ENCODE measurements at regions not wholly inside any gene's neighbourhood (a gene's known extent, or its start where the extent isn't known, plus 50 kb on each side); places are given as distances from the start of the nearest gene placed in this dataset.

GRCh38 chr14:58884442-58884841 lies 246.7 kb downstream of the DACT1 start:
- peak; percentile 45; the same call in 1 of the 2 replicates for TF ChIP-seq CTCF (IDR thresholded peaks at IDR 0.05; ENCODE audit: low read length)
- no peak for TF ChIP-seq EZH2 (IDR thresholded peaks at IDR 0.05; ENCODE audit: borderline replicate concordance, low read length)

Measured in OCI-LY1 (cell line).